ENCODE measurements at regions not wholly inside any gene's neighbourhood (a gene's known extent, or its start where the extent isn't known, plus 50 kb on each side); places are given as distances from the start of the nearest gene placed in this dataset.

DNA sequence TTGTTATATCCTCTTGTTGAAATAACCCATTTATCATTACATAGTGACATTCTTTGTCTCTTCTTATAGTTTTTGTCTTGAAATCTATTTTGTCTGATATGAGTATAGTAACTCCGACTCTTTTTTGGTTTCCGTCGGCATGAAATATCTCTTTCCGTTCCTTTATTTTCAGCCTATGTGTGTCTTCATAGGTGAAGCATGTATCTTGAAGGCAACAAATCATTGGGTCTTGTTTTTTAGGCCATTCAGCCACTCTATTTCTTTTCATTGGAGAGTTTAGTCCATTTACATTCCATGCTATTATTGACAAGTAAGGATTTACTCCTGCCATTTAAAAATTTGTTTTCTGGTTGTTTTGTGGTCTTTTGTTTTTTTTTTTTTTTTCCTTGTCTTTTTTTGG lies 441.9 kb upstream of the KAZN start:
- TF ChIP-seq CTCF (conservative IDR thresholded peaks at IDR 0.05 in 1 of 2, IDR thresholded peaks at IDR 0.05 in 1 of 2; ENCODE audit: extremely low read depth in 1 of 2, insufficient read depth in 1 of 2, low read depth in 1 of 2, low read length in 2 of 2) (no peak), EZH2 (IDR thresholded peaks at IDR 0.05; ENCODE audit: borderline replicate concordance, low read length) (no peak)

Data from mammary epithelial cell (primary cell).